Transverse colon (tissue), 4 donors: ENCODE measurements at regions not wholly inside any gene's neighbourhood (a gene's known extent, or its start where the extent isn't known, plus 50 kb on each side); places are given as distances from the start of the nearest gene placed in this dataset.

Source experiments
- DNase-seq: peaks from one replicate; pipeline ENCODE4 v3.0.0-alpha.2; 2019
- H3K27ac ChIP-seq, 4 donors: fragments of 200-600 bp; sonication (generic); 2 replicates each; pipeline ENCODE4 v1.5.1; 2016 to 2018; ENCODE audit warnings: inconsistent platforms in 4 of 4
- H3K27me3 ChIP-seq: fragments of 200-600 bp; sonication (generic); 2 replicates; pipeline ENCODE4 v1.5.1; 2017; ENCODE audit warnings: inconsistent platforms
- H3K36me3 ChIP-seq, 4 donors: fragments of 200-600 bp; sonication (generic); 2 replicates each; pipeline ENCODE4 v1.5.1; 2017 to 2019; ENCODE audit warnings: inconsistent platforms in 4 of 4
- H3K4me1 ChIP-seq, 4 donors: fragments of 200-600 bp; sonication (generic); 2 replicates each; pipeline ENCODE4 v1.5.1; 2017 to 2020; ENCODE audit warnings: inconsistent platforms in 4 of 4
- H3K4me3 ChIP-seq, 4 donors: fragments of 200-600 bp; sonication (generic); 1 replicate in 1 of 4; 2 replicates in 3 of 4; pipeline versions ENCODE4 v1.5.1 to v1.6.1; 2017 to 2019; ENCODE audit warnings: inconsistent platforms in 4 of 4
- H3K9me3 ChIP-seq, 2 donors: fragments of 200-600 bp; sonication (generic); 2 replicates each; pipeline ENCODE4 v1.5.1; 2017 to 2019; ENCODE audit warnings: inconsistent platforms in 2 of 2
- EP300 ChIP-seq: sonication (generic); formaldehyde crosslinking; IDR thresholded peaks from one replicate; pipeline ENCODE4 v1.6.1; 2017; ENCODE audit warnings: antibody characterized with exemption, low read depth
- POLR2A ChIP-seq: fragments of 450-650 bp; IDR thresholded peaks from one replicate; pipeline ENCODE4 v1.6.1; 2016; ENCODE audit warnings: antibody characterized with exemption, mild to moderate bottlenecking, moderate library complexity
- POLR2AphosphoS5 ChIP-seq, 3 donors: sonication (generic); formaldehyde crosslinking; IDR thresholded peaks; one replicate each; pipeline ENCODE4 v1.6.1; 2016; ENCODE audit warnings: antibody characterized with exemption in 3 of 3
- WGBS, 2 donors: methylation state at CpG; one replicate each; pipeline ENCODE4 v1.1.5; 2018; ENCODE audit warnings: low coverage in 1 of 2; 5-methylcytosine and 5-hydroxymethylcytosine counted together
- in situ Hi-C, 4 donors: fragments of 200-750 bp; cut with MboI; loops; one replicate each; pipeline versions ENCODE4 v1.15.0 to v1.15.1; 2017; ENCODE audit warnings: low sequenced_read_pairs in 3 of 4, low pct_ligation_motif_present in 1 of 4, low pct_unique_long_range_greater_than_20kb in 1 of 4
- intact Hi-C: fragments of 100-400 bp; cut with DNase I; formaldehyde crosslinking; loops from one replicate; pipeline ENCODE4 v1.15.1; 2023; ENCODE audit warnings: low total_unique reads
- TF ChIP-seq, protein P1 (sequence below), 5 experiments: fragments of 200-600 bp in 3 of 5; fragments of 450-650 bp in 2 of 5; sonication (generic) in 3 of 5; IDR thresholded peaks; 1 replicate in 2 of 5; 2 replicates in 3 of 5; pipeline ENCODE4 v1.5.1; 2016 to 2017; ENCODE audit warnings: antibody characterized with exemption in 5 of 5, inconsistent platforms in 3 of 5, mild to moderate bottlenecking in 2 of 5, moderate library complexity in 1 of 5

DNA sequence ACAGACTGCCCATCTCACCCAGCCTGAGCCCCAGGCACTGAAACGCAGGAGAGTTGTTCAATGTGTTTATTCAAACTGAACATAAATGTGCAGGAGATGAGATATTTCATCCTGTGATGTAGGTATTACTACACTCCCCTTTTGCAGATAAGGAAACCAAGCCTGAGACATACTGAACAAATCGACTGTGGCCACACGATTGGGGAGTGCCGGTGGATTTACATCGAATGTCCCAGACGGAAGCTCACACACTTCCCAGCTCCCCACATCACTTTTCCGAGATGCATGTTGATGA lies 94.8 kb upstream of the ALKAL2 start:
- in situ Hi-C loops, result no loop called here
- Histone ChIP-seq H3K4me1 (peaks cover 0 to 3% (median 0%) of the 10 kb centered on the region in 4 donors), H3K36me3 (no peaks in the 10 kb centered on the region), H3K27ac (no peak overlapping the region), H3K9me3 (peaks cover 0 to 2% of the 10 kb centered on the region in 2 donors), H3K27me3 (no peaks in the 10 kb centered on the region), H3K4me3 (no peak overlapping the region)
- intact Hi-C loops, result no loop called here
- WGBS, 2 donors, result 83 to 91% methylated on average over 4 to 7 of the region's 7 CpGs
- DNase-seq, result no peak
- no peak for TF ChIP-seq POLR2AphosphoS5 (IDR thresholded peaks at IDR 0.05)
- no peak for TF ChIP-seq EP300
- no peak for TF ChIP-seq POLR2A
- TF ChIP-seq, protein P1, sequence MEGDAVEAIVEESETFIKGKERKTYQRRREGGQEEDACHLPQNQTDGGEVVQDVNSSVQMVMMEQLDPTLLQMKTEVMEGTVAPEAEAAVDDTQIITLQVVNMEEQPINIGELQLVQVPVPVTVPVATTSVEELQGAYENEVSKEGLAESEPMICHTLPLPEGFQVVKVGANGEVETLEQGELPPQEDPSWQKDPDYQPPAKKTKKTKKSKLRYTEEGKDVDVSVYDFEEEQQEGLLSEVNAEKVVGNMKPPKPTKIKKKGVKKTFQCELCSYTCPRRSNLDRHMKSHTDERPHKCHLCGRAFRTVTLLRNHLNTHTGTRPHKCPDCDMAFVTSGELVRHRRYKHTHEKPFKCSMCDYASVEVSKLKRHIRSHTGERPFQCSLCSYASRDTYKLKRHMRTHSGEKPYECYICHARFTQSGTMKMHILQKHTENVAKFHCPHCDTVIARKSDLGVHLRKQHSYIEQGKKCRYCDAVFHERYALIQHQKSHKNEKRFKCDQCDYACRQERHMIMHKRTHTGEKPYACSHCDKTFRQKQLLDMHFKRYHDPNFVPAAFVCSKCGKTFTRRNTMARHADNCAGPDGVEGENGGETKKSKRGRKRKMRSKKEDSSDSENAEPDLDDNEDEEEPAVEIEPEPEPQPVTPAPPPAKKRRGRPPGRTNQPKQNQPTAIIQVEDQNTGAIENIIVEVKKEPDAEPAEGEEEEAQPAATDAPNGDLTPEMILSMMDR (IDR thresholded peaks at IDR 0.05), result no peak

DNA sequence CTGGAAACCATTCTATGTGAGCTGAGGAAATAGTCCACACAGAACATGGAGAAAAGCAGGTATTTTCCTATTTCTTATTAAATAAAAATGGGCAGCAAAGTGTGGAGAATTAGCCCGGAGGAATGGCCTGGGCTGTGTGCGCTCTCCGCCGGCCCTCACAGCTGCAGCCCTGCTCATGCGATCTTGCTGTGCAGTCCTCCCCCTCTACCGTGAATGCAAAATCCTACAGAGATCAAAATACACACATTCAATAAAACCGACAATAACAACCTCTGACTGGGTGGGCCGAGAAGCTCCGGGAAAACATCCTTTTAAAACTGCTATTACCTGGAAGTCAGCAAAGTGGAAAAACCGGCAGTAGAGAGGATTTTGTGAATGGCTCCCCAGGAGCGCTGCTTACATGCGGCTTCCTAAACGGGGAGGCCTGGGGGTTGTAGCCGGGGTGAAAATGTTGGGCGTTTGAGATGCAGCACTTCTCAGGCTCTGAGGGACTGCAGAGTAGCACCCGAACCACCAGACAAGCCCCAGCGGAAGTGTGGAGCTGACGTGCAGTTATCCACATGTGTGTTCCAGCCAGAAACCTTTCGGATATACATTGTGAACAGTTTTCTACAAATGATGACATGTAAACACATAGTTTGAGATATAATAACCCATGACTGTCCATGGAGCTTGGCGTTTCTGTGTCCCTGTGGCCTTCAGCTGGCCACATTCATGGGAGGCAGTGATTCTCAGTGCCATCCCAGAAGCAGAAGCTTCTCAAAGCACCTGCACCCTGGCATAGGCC lies 94.2 kb upstream of the ALKAL2 start:
- Histone ChIP-seq H3K36me3 (no peaks in the 10 kb centered on the region), H3K27ac (no peak overlapping the region), H3K9me3 (peaks cover 0 to 5% of the 10 kb centered on the region in 2 donors), H3K4me1 (peaks cover 0 to 3% (median 0%) of the 10 kb centered on the region in 4 donors), H3K27me3 (no peaks in the 10 kb centered on the region), H3K4me3 (no peak overlapping the region)
- TF ChIP-seq EP300 (no peak), POLR2A (no peak), POLR2AphosphoS5 (IDR thresholded peaks at IDR 0.05) (no peak)
- TF ChIP-seq, protein P1 (IDR thresholded peaks at IDR 0.05), result no peak
- in situ Hi-C loops (no loop called here), intact Hi-C loops (no loop called here)
- no peak for DNase-seq
- 84% methylated on average over 17 to 20 of the region's 20 CpGs for WGBS, 2 donors

DNA sequence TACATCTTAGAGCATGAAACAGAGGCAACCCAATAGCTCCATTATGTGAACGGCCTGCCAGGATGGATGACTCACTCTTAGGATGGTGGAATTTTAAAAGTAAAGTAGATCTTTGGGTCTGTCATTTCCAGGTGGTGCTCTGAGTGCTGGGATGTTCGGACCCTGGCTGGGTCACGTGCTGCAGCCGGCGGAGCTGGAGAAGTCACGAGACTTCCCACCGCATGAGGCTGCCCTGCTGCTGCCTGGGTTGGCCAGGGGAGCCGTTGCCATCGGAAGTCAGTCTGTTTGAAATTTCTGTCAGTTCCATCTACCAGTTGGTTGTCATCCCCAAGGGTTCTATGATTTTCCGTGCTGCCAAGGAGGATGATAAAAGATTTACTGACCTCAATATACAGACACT lies 93.3 kb upstream of the ALKAL2 start:
- WGBS, 2 donors, result 58 to 84% methylated on average over 1 to 8 of the region's 10 CpGs
- TF ChIP-seq, protein P1 (IDR thresholded peaks at IDR 0.05), result no peak
- intact Hi-C loops, result no loop called here

DNA sequence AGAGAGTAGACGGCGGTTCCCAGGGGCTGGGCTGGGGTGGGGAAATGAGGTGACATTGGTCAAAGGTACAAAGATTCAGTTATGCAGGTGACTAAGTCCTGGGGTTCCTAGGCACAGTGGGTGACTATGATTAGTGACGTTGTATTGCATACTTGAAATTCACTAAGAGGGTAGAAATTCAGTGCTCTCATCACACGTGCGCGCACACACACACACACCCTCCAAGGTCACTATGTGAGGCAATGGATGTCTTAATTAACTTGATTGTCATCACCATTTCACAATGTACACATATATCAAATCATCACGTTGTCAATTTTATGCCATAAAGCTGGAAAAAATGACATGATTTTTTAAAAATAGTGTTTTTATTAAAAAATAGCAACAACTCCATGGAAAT lies 92.9 kb upstream of the ALKAL2 start:
- Histone ChIP-seq H3K4me3 (no peak overlapping the region), H3K36me3 (no peaks in the 10 kb centered on the region), H3K27ac (no peak overlapping the region), H3K27me3 (no peaks in the 10 kb centered on the region), H3K9me3 (peaks cover 0 to 5% of the 10 kb centered on the region in 2 donors), H3K4me1 (peaks cover 0 to 3% (median 0%) of the 10 kb centered on the region in 4 donors)
- no peak for DNase-seq
- 92 to 93% methylated on average over 7 of the region's 7 CpGs for WGBS, 2 donors
- intact Hi-C loops, result no loop called here
- TF ChIP-seq, protein P1 (IDR thresholded peaks at IDR 0.05), result no peak
- TF ChIP-seq EP300 (no peak), POLR2A (no peak), POLR2AphosphoS5 (IDR thresholded peaks at IDR 0.05) (no peak)
- in situ Hi-C loops, result no loop called here

More for the DNA sequence above, 93.3 kb upstream of the ALKAL2 start:
- H3K9me3 ChIP-seq, result peaks cover 0 to 5% of the 10 kb centered on the region in 2 donors
- H3K36me3 ChIP-seq, result no peaks in the 10 kb centered on the region
- H3K27me3 ChIP-seq, result no peaks in the 10 kb centered on the region
- no peak for DNase-seq
- in situ Hi-C loops, result no loop called here
- H3K27ac ChIP-seq, result no peak overlapping the region
- H3K4me1 ChIP-seq, result peaks cover 0 to 3% (median 0%) of the 10 kb centered on the region in 4 donors
- H3K4me3 ChIP-seq, result no peak overlapping the region
